Hematopoietic multipotent progenitor cell (in vitro differentiated cells): ENCODE measurements at regions not wholly inside any gene's neighbourhood (a gene's known extent, or its start where the extent isn't known, plus 50 kb on each side); places are given as distances from the start of the nearest gene placed in this dataset.
A peak's percentile ranks its signal among the peaks of the same experiment; 100 is the strongest.

Source experiments
- DNase-seq, 3 donors: peaks; one replicate each; pipeline ENCODE4 v3.0.0-alpha.2; 2011 to 2015; ENCODE audit warnings: low read depth in 2 of 3, low spot score in 2 of 3

- no peak for DNase-seq
These were observed 387.4 kb upstream of the PDE4D start for GRCh38 chr5:60280943-60281342.

- no peak for DNase-seq
These were observed 384.4 kb upstream of the PDE4D start for GRCh38 chr5:60277941-60278340.

- DNase-seq, result no peak
These were observed 381.2 kb upstream of the PDE4D start for GRCh38 chr5:60274747-60275146.

DNA sequence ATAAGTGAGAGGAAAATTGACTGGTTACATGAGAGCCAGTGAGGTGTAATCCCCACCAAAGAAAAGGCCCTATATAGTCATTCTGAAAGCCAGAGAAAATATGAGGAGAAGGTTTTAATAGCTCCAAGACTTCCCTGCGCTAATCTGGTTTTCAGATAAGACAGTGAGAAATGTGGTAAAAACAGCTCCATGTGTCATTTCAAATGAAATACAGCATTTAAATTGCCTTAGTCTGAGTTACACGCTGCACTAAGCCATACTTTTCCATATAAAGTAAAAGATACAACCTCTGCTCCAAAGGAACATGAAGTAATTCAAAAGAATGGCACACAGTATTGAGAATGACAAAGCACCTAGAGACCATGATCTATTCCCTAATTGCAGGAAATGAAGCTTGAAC, 378.0 kb upstream of the PDE4D start:
- no peak for DNase-seq

GRCh38 chr5:60267907-60268306, 374.4 kb upstream of the PDE4D start:
- no peak for DNase-seq

DNA sequence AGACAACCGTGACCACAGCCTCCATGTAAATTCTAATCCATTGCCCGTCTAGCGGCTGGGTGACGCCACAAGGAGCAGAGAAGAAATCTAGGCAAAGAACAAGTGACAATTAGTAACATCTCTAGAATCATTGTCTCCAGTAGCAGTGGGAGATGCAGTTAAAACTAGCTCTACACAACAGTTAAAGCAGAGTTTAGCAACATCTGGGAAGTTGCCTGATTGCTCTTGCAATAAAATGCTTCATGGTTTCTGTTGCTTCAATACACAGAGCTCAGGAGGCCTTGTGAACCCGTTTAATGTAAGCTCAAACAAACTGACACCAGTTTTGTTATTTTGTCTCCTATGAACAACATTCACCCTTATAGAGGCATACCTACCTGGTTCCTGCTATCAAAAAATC, 369.8 kb upstream of the PDE4D start:
- DNase-seq, result no peak

DNA sequence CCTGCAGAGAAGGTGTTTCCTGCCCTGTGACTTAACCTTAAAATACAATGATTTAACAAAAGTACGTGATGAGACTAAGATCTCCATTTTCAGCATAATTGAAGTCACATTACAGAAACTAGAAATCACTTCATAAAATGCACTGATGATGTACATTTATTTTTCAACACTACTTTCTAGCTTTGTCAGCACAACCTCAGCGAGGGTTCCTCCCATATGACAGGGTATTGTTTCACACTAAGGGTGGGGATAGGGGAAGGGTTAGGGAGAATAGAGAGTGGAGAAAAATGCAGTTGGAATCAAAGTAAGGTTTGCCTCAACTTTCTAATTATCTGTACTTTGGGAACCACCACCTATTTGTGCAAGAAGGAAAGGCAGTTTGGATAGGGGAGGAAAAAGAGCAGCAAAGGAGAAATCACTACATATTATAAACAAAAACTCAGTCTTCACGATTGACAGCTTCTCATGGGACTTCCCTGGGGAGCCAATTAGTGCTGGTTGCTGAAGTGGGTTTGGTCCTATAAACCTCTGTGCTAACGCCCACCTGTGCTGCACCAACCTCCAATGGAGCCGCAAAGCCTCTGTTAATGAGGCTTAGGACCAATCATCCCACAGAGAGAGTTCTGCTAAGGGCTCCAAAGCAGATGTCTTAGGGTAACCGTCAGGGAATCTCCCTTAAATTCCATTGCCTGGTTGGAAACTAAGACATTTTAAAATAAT, 369.2 kb upstream of the PDE4D start:
- DNase-seq, result no peak

DNA sequence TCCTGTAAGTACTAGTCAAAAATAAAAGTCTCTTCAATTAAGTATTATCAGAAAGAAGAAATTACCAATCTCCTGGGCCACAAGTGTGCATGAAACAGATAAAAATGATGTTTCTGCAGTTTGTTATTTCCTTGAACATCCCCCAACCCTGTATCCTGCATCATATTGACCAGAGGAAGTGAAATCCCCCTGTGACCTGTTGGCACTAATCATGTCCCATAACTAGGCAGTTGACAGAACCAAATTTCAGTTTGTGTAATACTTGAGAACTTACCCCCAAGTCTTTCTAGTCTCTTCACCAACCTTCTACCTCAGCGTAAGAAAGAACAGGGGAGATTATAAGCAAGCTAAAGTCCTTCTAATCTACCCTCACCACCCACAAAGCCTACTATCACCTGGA, 368.2 kb upstream of the PDE4D start:
- no peak for DNase-seq

- DNase-seq, result no peak
These were observed 367.1 kb upstream of the PDE4D start for GRCh38 chr5:60260658-60261057.

GRCh38 chr5:60259730-60260129, 366.2 kb upstream of the PDE4D start:
- DNase-seq, result peak in 1 of 3 donors; percentile 26

GRCh38 chr5:60257596-60258271, 364.2 kb upstream of the PDE4D start:
- no peak for DNase-seq

DNA sequence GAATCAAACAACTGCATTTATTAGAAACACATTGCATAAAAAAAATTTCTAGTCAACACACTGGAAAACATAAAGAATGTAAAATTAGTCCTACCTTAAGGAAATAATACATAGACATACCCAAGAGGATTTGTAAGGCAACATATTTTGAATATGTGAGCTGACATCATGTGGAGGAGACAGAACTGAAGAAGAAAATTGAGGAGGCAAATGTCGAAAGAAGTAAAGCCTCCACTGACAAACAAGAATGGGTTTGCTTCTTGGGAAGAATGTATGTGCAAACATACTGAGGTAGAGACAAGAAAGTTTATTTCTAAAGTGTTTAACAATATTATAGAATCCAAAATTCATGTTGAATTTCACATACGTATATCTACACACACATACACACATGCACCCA, 363.0 kb upstream of the PDE4D start:
- DNase-seq, result no peak

DNA sequence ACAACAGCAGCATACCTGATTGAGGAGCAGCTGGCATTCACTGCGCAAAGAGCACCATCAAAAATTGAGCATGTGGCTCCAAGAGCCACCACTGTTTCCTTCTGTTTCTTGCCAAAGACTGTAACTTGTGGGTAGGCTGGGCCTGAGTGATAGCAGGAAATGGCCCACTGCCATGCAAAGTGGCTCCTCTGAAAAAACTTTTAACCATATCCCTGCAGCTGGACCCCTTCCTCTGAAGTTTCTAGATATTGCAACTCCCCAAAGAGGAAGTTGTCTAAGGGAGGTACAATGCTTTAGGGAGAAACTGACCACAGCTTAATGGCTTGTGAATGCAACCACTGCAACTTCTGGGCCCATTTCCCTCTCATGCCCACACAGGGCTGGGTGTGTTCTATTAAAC, 355.4 kb upstream of the PDE4D start:
- DNase-seq, result peak in 2 of 3 donors; percentile 63 to 95

DNA sequence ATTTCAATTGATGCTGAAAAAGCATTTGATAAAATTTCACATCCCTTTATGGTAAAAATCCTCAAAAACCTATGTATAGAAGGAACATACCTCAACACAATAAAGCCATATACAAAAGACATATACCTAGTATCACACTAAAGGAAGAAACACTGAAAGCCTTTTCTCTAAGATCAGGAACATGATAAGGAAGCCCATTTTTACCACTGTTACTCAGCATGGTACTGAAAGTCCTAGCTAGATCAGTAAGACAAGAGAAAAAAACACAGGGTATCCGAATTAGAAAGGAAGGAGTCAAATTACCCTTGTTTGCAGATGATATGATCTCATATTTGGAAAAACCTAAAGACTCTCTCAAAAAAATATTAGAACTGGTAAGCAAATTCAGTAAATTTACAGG, 350.2 kb upstream of the PDE4D start:
- DNase-seq, result no peak

DNA sequence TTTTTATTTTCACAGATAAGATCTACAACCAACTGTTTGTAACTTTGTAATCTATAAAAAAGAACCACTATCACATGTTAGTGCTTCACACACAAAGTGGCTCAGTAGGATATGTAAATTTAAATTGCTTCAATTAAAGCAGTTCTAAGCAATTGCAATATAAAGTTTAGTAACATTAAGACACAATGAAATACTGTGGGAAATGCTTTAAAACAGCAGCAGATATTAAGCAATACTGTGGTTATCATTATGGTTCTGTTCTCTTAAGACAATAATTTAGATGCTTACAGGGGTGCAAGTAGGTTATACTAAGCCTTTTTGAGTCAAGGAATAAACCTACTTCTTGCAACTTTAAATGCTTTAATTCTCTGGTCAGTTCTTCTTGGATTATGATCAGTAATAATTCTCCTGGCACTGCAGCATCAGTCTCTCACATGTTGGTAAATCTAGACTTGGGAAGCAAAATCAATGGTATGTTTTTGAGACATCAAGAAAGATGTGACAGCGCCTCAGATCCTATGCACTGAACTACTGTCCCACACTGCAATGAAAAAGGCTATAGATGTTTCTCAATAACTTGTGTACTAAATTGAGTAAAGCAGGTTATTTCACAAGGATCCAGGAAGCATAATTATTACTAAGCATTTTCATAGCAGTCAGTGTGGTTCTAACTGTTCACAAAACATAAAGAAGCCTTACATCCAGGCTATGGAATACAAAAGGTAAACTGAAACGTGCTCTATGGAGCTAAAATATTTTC, 338.7 kb upstream of the PDE4D start:
- no peak for DNase-seq

DNA sequence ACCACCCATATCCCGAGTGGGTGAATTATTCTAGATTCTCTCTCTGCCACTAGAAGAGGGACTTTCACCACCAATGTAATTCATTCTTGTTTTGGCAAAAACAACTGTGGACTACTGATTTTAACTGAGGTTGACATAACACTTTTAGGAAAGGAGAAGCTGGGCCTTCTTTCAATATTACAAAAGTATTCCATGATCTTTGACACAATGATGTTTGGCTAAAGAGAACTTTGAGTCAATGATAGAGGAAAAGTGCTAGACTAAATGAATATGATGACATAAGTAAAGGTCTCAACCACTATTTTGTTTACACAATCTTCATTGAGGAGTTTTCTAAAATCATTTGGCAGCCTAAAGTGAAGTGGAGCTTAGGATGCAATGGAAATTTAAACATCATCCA, 336.9 kb upstream of the PDE4D start:
- DNase-seq, result no peak

- DNase-seq, result no peak
These were observed 336.2 kb upstream of the PDE4D start for GRCh38 chr5:60229691-60230185.

- DNase-seq, result no peak
These were observed 335.1 kb upstream of the PDE4D start for GRCh38 chr5:60228676-60229075.

- DNase-seq, result no peak
These were observed 332.6 kb upstream of the PDE4D start for GRCh38 chr5:60226128-60226527.

DNA sequence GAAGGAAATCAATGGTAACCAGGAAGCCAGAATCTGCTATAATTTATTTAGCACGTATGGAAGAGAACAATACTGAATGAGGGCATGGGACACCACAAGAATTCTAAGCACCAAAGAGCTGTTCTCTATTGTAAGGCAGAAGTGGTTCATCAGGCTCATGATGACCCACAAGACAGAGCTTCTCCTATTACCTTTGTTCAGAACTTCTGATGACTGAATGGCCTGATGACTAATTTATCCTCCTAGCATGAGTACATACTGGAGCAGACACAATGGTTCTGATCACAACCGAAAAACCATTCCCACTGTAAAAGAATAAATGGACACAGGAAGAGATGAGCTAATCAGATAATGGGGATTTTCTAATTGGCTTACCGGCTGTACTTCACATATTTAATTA, 329.8 kb upstream of the PDE4D start:
- DNase-seq, result no peak

DNA sequence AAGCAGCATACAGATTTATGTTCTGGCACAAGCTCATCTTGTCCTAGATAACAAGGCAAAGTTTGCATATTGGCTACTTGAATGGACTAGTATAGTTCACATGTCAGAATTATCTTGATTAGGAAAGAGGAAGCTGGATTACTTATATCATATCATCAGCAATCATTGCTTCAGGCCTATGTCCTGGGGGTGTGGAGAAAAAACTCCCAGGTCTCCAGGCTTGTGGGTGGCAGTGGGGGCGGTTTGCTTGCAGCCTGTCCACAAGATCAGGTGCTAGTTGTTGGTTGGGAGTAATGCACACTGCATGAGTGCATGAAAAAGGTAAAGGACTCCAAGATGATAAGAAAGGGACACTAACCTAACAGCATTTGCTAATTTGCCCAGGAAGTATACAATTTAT, 326.4 kb upstream of the PDE4D start:
- no peak for DNase-seq

DNA sequence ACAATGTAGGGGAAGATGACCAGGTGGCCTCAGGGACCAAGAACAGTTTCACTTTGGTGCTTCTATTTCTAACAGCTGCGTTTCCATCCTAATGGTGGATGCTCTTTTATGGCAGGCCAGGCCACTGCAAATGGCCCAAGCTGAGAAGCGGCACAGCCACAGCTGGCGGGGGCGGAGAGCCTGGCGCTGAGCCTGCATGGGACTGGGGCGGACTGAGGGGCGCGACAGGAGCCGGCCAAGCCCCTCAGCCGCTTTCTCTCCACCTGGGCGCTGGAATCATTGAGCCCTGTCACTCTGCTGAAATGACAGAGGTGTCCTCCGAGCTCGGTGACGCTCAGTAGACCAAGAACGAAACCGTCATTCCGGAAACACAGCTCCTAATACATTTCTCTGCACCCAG, 317.3 kb upstream of the PDE4D start:
- no peak for DNase-seq
